Neural progenitor cell (in vitro differentiated cells): ENCODE measurements at regions not wholly inside any gene's neighbourhood (a gene's known extent, or its start where the extent isn't known, plus 50 kb on each side); places are given as distances from the start of the nearest gene placed in this dataset.

Experiments used
- DNase-seq: peaks from one replicate; pipeline ENCODE4 v3.0.0-alpha.2; 2016; ENCODE audit warnings: low spot score
- H2AFZ ChIP-seq: fragments of 200-600 bp; sonication (generic); replicated peaks from 2 replicates; pipeline ENCODE4 v1.6.1; 2016; ENCODE audit warnings: antibody characterized with exemption
- H3F3A ChIP-seq: fragments of 200-600 bp; sonication (generic); 2 replicates; pipeline ENCODE4 v1.6.1; 2016; ENCODE audit warnings: antibody characterized with exemption, low read depth
- H3K27ac ChIP-seq: fragments of 200-600 bp; sonication (generic); 2 replicates; pipeline ENCODE4 v1.5.1; 2016; ENCODE audit warnings: mild to moderate bottlenecking
- H3K27me3 ChIP-seq: fragments of 200-600 bp; sonication (generic); 2 replicates; pipeline ENCODE4 v1.6.1; 2016; ENCODE audit warnings: mild to moderate bottlenecking, moderate library complexity
- H3K36me3 ChIP-seq: fragments of 200-600 bp; sonication (generic); 2 replicates; pipeline ENCODE4 v1.5.1; 2016
- H3K4me1 ChIP-seq: fragments of 200-600 bp; sonication (generic); 2 replicates; pipeline ENCODE4 v1.6.1; 2016; ENCODE audit warnings: mixed run types
- H3K4me2 ChIP-seq: fragments of 200-600 bp; sonication (generic); 2 replicates; pipeline ENCODE4 v1.6.1; 2016
- H3K4me3 ChIP-seq: fragments of 200-600 bp; sonication (generic); 2 replicates; pipeline ENCODE4 v1.5.1; 2016
- H3K79me2 ChIP-seq: fragments of 200-600 bp; sonication (generic); 2 replicates; pipeline ENCODE4 v1.6.1; 2016; ENCODE audit warnings: low read depth
- H3K9ac ChIP-seq: fragments of 200-600 bp; sonication (generic); 2 replicates; pipeline ENCODE4 v1.6.1; 2016
- H3K9me3 ChIP-seq: fragments of 200-600 bp; sonication (generic); 2 replicates; pipeline ENCODE4 v1.5.1; 2016; ENCODE audit warnings: low read depth
- H4K20me1 ChIP-seq: fragments of 200-600 bp; sonication (generic); 2 replicates; pipeline ENCODE4 v1.6.1; 2016; ENCODE audit warnings: low read depth
- H3K27ac Mint-ChIP-seq: 3 replicates; pipeline ENCODE4 v1.8.0; 2021; ENCODE audit warnings: mixed read lengths
- H3K27me3 Mint-ChIP-seq: 2 replicates; pipeline ENCODE4 v1.8.0; 2022; ENCODE audit warnings: low read depth, mild to moderate bottlenecking, inconsistent platforms, moderate library complexity, mixed read lengths; ENCODE audit not compliant: insufficient read depth
- H3K36me3 Mint-ChIP-seq: 3 replicates; pipeline ENCODE4 v1.8.0; 2021; ENCODE audit warnings: mixed read lengths
- H3K4me1 Mint-ChIP-seq: 3 replicates; pipeline ENCODE4 v1.8.0; 2021; ENCODE audit warnings: mixed read lengths
- H3K4me3 Mint-ChIP-seq: 3 replicates; pipeline ENCODE4 v1.8.0; 2021; ENCODE audit warnings: mild to moderate bottlenecking, moderate library complexity, mixed read lengths
- H3K9me3 Mint-ChIP-seq: 3 replicates; pipeline ENCODE4 v1.8.0; 2020; ENCODE audit warnings: mixed read lengths
- CTCF ChIP-seq: fragments of 200-600 bp; sonication (generic); IDR thresholded peaks from 2 replicates; pipeline ENCODE4 v1.5.1; 2017; ENCODE audit warnings: antibody characterized with exemption, mild to moderate bottlenecking
- EZH2 ChIP-seq: fragments of 200-600 bp; sonication (generic); IDR thresholded peaks from 2 replicates; pipeline ENCODE4 v1.6.1; 2017; ENCODE audit warnings: antibody characterized with exemption, mild to moderate bottlenecking, moderate library complexity
- EZH2phosphoT487 ChIP-seq: fragments of 200-600 bp; sonication (generic); IDR thresholded peaks from 2 replicates; pipeline ENCODE4 v1.6.1; 2017; ENCODE audit warnings: antibody characterized with exemption

- Histone ChIP-seq H3K9me3 (no peaks in the 10 kb centered on the region), H3K79me2 (no peaks in the 10 kb centered on the region), H3F3A (no peaks in the 10 kb centered on the region), H3K27ac (no peak overlapping the region), H2AFZ (no peak overlapping the region), H3K4me1 (no peaks in the 10 kb centered on the region), H3K9ac (no peak overlapping the region), H3K4me3 (no peak overlapping the region), H3K27me3 (no peaks in the 10 kb centered on the region), H4K20me1 (no peaks in the 10 kb centered on the region), H3K4me2 (no peak overlapping the region), H3K36me3 (no peaks in the 10 kb centered on the region)
- Mint-ChIP-seq H3K4me3 (no peak overlapping the region), H3K36me3 (no peaks in the 10 kb centered on the region), H3K4me1 (no peaks in the 10 kb centered on the region), H3K27me3 (peaks cover 4% of the 10 kb centered on the region), H3K9me3 (peaks cover 4% of the 10 kb centered on the region), H3K27ac (no peak overlapping the region)
- TF ChIP-seq EZH2 (no peak), CTCF (no peak), EZH2phosphoT487 (no peak)
- DNase-seq = no peak
Measured at GRCh38 chr10:57806675-57807074, 461.0 kb downstream of the IPMK start.

GRCh38 chr10:57799625-57800024, 468.1 kb downstream of the IPMK start:
- no peaks in the 10 kb centered on the region for H3K36me3 Mint-ChIP-seq

DNA sequence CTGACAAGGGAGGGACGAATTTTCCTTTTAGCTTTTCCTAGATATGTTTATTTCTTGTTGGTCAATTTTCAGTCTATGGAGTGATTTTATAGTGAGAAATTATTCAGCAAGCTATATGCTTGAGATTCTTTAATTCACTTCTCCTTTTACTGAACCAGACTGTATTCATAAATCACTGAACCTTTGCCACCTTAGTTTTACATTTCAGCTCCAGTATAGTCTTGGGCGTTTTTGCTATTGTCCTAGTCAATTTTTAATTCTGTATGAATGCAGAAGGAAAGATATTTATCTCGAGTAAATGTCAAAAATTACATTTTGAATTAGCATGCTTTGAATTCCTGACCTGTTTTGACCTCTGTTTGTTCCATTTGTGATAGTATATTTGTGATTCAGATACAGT, 468.9 kb downstream of the IPMK start:
- Histone ChIP-seq H3K79me2 (no peaks in the 10 kb centered on the region), H3K4me1 (no peaks in the 10 kb centered on the region), H3K9me3 (no peaks in the 10 kb centered on the region), H2AFZ (no peak overlapping the region), H3F3A (no peaks in the 10 kb centered on the region), H3K27me3 (no peaks in the 10 kb centered on the region), H3K4me3 (no peak overlapping the region), H3K27ac (no peak overlapping the region), H3K4me2 (no peak overlapping the region), H3K9ac (no peak overlapping the region), H4K20me1 (no peaks in the 10 kb centered on the region), H3K36me3 (no peaks in the 10 kb centered on the region)
- no peaks in the 10 kb centered on the region for H3K36me3 Mint-ChIP-seq
- no peak overlapping the region for H3K4me3 Mint-ChIP-seq
- H3K4me1 Mint-ChIP-seq = no peaks in the 10 kb centered on the region
- H3K27me3 Mint-ChIP-seq = peaks cover 2% of the 10 kb centered on the region
- no peak overlapping the region for H3K27ac Mint-ChIP-seq
- DNase-seq = no peak
- no peaks in the 10 kb centered on the region for H3K9me3 Mint-ChIP-seq
- TF ChIP-seq EZH2phosphoT487 (no peak), EZH2 (no peak), CTCF (no peak)

More at GRCh38 chr10:57799625-57800024, 468.1 kb downstream of the IPMK start:
- Histone ChIP-seq H3K27me3 (no peaks in the 10 kb centered on the region), H3K4me3 (no peak overlapping the region), H4K20me1 (no peaks in the 10 kb centered on the region), H3K36me3 (no peaks in the 10 kb centered on the region), H2AFZ (no peak overlapping the region), H3K4me2 (no peak overlapping the region), H3K9ac (no peak overlapping the region), H3K4me1 (no peaks in the 10 kb centered on the region), H3K27ac (no peak overlapping the region), H3K9me3 (no peaks in the 10 kb centered on the region), H3F3A (no peaks in the 10 kb centered on the region), H3K79me2 (no peaks in the 10 kb centered on the region)
- Mint-ChIP-seq H3K9me3 (no peaks in the 10 kb centered on the region), H3K4me3 (no peak overlapping the region), H3K27me3 (peaks cover 2% of the 10 kb centered on the region), H3K4me1 (no peaks in the 10 kb centered on the region), H3K27ac (no peak overlapping the region)
- DNase-seq = no peak
- TF ChIP-seq EZH2phosphoT487 (no peak), EZH2 (no peak), CTCF (no peak)

DNA sequence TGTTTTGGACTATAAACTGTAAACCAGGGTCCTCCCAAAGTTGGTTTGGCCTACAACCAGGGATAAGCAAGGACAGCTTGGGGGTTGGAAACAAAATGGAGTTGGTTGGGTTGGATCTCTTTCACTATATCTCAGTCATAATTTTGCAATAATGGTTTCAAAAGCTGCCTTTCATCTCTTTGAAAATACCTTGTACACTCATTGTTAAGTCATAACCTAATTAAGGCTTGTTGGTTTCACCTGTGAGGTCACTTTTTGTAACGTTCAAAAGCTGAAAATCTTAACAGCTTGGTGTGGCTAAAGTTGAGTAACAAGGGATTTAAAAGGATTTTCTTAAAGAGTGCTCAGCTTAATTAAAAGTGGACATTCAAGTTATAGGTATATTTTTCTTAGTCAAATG, 476.1 kb downstream of the IPMK start:
- no peak overlapping the region for H3K4me3 Mint-ChIP-seq
- no peak overlapping the region for H3K27ac Mint-ChIP-seq
- no peaks in the 10 kb centered on the region for H3K36me3 Mint-ChIP-seq
- no peak overlapping the region for H2AFZ ChIP-seq
- no peak for DNase-seq
- no peaks in the 10 kb centered on the region for H3K4me1 Mint-ChIP-seq
- no peaks in the 10 kb centered on the region for H3K27me3 ChIP-seq
- H3K4me3 ChIP-seq = no peak overlapping the region
- no peak overlapping the region for H3K9ac ChIP-seq
- TF ChIP-seq EZH2 (no peak), EZH2phosphoT487 (no peak), CTCF (no peak)
- H3K4me2 ChIP-seq = no peak overlapping the region
- peaks cover 8% of the 10 kb centered on the region for H3K4me1 ChIP-seq
- H3K79me2 ChIP-seq = no peaks in the 10 kb centered on the region
- H3K9me3 ChIP-seq = no peaks in the 10 kb centered on the region
- H3K27ac ChIP-seq = no peak overlapping the region
- no peaks in the 10 kb centered on the region for H3F3A ChIP-seq
- no peaks in the 10 kb centered on the region for H4K20me1 ChIP-seq
- peaks cover 2% of the 10 kb centered on the region for H3K27me3 Mint-ChIP-seq
- H3K36me3 ChIP-seq = no peaks in the 10 kb centered on the region
- no peaks in the 10 kb centered on the region for H3K9me3 Mint-ChIP-seq
